PC-9 (cell line): ENCODE measurements at regions not wholly inside any gene's neighbourhood (a gene's known extent, or its start where the extent isn't known, plus 50 kb on each side); places are given as distances from the start of the nearest gene placed in this dataset.

Experiments used
- BruUV-seq: library from RNA; stranded (reverse); fragments of 400-500 nt; replicated peaks from 2 replicates; lab custom pipeline; 2021; lab: Mats Ljungman, UMichigan
- CTCF ChIA-PET: fragments of 300-600 bp; sonication (Branson Sonifier 250); formaldehyde crosslinking; loops from one replicate; lab custom pipeline; 2022; ENCODE audit warnings: antibody characterized with exemption; lab: Charles Lee
- POLR2A ChIA-PET: fragments of 300-600 bp; sonication (Branson Sonifier 250); formaldehyde crosslinking; loops from one replicate; lab custom pipeline; 2022; ENCODE audit warnings: antibody characterized with exemption; ENCODE audit not compliant: unreplicated experiment; lab: Charles Lee
- DNase-seq, 2 experiments: peaks; one replicate each; pipeline versions ENCODE4 v3.0.0 to v3.0.0-alpha.2; 2015 to 2022; ENCODE audit warnings: mixed read lengths in 1 of 2
- H2AFZ ChIP-seq: fragments of 200-600 bp; sonication (generic); 2 replicates; pipeline ENCODE4 v1.8.1; 2017; ENCODE audit warnings: antibody characterized with exemption
- H3F3A ChIP-seq: fragments of 200-600 bp; sonication (generic); 2 replicates; pipeline ENCODE4 v1.8.1; 2017; ENCODE audit warnings: antibody characterized with exemption, mild to moderate bottlenecking, low read depth; ENCODE audit not compliant: insufficient read depth
- H3K27ac ChIP-seq: fragments of 200-600 bp; sonication (generic); 2 replicates; pipeline ENCODE4 v1.6.1; 2016; ENCODE audit warnings: mixed run types
- H3K27me3 ChIP-seq: fragments of 200-600 bp; sonication (generic); 2 replicates; pipeline ENCODE4 v1.6.1; 2016; ENCODE audit warnings: low read depth, mixed run types; ENCODE audit not compliant: insufficient read depth
- H3K36me3 ChIP-seq: fragments of 200-600 bp; sonication (generic); 2 replicates; pipeline ENCODE4 v1.6.1; 2016; ENCODE audit warnings: low read depth, mixed run types
- H3K4me1 ChIP-seq: fragments of 200-600 bp; sonication (generic); replicated peaks from 2 replicates; pipeline ENCODE4 v1.6.1; 2016; ENCODE audit warnings: mixed run types; ENCODE audit not compliant: insufficient read depth
- H3K4me2 ChIP-seq: fragments of 200-600 bp; sonication (generic); 2 replicates; pipeline ENCODE4 v1.6.1; 2017; ENCODE audit warnings: mixed run types
- H3K4me3 ChIP-seq: fragments of 200-600 bp; sonication (generic); 2 replicates; pipeline ENCODE4 v1.6.1; 2016; ENCODE audit warnings: mixed run types
- H3K79me2 ChIP-seq: fragments of 200-600 bp; sonication (generic); 2 replicates; pipeline ENCODE4 v1.6.1; 2017; ENCODE audit warnings: low read depth, mixed run types
- H3K9me2 ChIP-seq: fragments of 200-600 bp; sonication (generic); 2 replicates; pipeline ENCODE4 v1.8.1; 2017; ENCODE audit warnings: mild to moderate bottlenecking; ENCODE audit not compliant: insufficient read depth
- H3K9me3 ChIP-seq: fragments of 200-600 bp; sonication (generic); 2 replicates; pipeline ENCODE4 v1.8.1; 2016; ENCODE audit warnings: low read depth; ENCODE audit not compliant: insufficient read depth
- H4K20me1 ChIP-seq: fragments of 200-600 bp; sonication (generic); 2 replicates; pipeline ENCODE4 v1.8.1; 2017; ENCODE audit not compliant: insufficient read depth
- CTCF ChIP-seq: fragments of 200-600 bp; sonication (generic); conservative IDR thresholded peaks from 2 replicates; pipeline ENCODE4 v1.6.1; 2017; ENCODE audit warnings: mixed run types, antibody characterized with exemption, mild to moderate bottlenecking, moderate library complexity
- EZH2 ChIP-seq: fragments of 200-600 bp; sonication (generic); IDR thresholded peaks from 2 replicates; pipeline ENCODE4 v1.8.0; 2017; ENCODE audit warnings: antibody characterized with exemption, low read depth
- intact Hi-C: fragments of 100-400 bp; cut with micrococcal nuclease; formaldehyde crosslinking; loops from one replicate; pipeline ENCODE4 v1.10.0; 2022; ENCODE audit not compliant: unreplicated experiment

DNA sequence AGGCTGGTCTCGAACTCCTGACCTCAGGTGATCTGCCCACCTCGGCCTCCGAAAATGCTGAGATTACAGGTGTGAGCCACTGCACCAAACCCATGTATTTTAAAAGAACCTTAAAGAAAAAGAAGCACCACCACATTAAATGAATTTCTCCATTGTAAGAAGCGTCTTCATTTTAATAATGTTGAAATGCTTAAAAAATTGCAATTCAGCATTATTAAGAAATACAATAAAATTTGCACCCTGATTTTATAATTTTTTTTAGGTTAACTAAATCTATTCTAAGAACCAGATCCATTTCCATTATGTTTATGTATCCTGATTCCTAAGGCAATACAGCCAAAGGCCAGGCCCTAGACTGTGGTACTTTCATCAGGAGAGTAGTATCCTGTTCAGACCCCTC is 167.2 kb downstream of the BTC start:
- ChIA-PET POLR2A (no interaction called here), CTCF (no interaction called here)
- no peaks in the 10 kb centered on the region for H3K27me3 ChIP-seq
- DNase-seq, result no peak
- peaks cover 27% of the 10 kb centered on the region for H3F3A ChIP-seq
- H3K9me2 ChIP-seq, result no peaks in the 10 kb centered on the region
- H4K20me1 ChIP-seq, result no peaks in the 10 kb centered on the region
- intact Hi-C loops, result no loop called here
- no peak overlapping the region for H2AFZ ChIP-seq
- no peak overlapping the region for H3K4me2 ChIP-seq
- H3K79me2 ChIP-seq, result no peaks in the 10 kb centered on the region
- no peak overlapping the region for H3K27ac ChIP-seq
- no peak overlapping the region for H3K4me3 ChIP-seq
- no peaks in the 10 kb centered on the region for H3K36me3 ChIP-seq
- H3K4me1 ChIP-seq, result peaks cover 28% of the 10 kb centered on the region
- BruUV-seq, result no TSS peak
- no peaks in the 10 kb centered on the region for H3K9me3 ChIP-seq
- no peak for TF ChIP-seq CTCF

- Histone ChIP-seq H3K9me3 (no peaks in the 10 kb centered on the region), H3K4me3 (no peak overlapping the region), H2AFZ (no peak overlapping the region), H3K4me2 (no peak overlapping the region), H3K36me3 (no peaks in the 10 kb centered on the region), H3K27me3 (no peaks in the 10 kb centered on the region), H4K20me1 (no peaks in the 10 kb centered on the region), H3K9me2 (no peaks in the 10 kb centered on the region), H3K79me2 (no peaks in the 10 kb centered on the region), H3F3A (peaks cover 27% of the 10 kb centered on the region), H3K27ac (no peak overlapping the region), H3K4me1 (peaks cover 29% of the 10 kb centered on the region)
- no peak for TF ChIP-seq CTCF
- no peak for TF ChIP-seq EZH2
- POLR2A ChIA-PET, result no interaction called here
- CTCF ChIA-PET, result no interaction called here
- intact Hi-C loops, result no loop called here
- BruUV-seq, result no TSS peak
- no peak for DNase-seq
These were observed 166.8 kb downstream of the BTC start for GRCh38 chr4:74627504-74627903.

DNA sequence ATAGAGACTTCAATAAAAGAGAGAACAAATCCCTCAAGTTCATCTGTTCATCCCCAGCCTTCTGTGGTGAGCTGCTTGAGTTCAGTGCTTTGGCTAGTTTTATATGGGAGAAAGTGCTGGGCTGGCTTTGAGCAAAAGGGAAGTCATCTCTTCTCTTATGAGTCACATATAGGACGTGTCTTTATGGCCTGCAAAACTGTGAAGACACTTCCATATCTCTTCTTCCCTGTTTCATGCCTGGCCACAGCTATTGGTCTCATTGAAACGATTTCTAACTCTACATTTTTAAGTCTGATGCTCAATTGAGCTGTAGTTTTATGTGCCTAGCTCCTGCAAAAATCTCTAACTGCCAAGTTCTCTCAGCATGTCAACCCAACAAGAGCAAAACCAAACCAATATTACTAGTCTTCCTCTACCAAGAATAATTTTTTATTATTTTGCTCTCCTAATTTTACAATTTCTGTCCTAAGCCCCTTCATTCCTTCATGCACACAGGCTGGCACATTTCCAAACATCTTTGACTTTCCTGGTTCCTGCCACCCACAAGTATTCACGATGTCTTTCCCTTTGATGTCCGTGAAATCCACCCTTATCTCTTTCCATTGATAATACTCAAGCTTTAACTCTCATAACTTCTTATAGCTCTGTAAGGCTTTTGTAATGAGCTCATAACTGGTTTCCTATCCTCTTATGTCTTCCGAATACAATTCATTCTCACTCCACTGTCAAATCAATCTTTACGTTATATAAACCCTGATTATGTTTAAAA is 165.3 kb downstream of the BTC start:
- Histone ChIP-seq H3K4me3 (no peak overlapping the region), H3K9me2 (no peaks in the 10 kb centered on the region), H3K27me3 (no peaks in the 10 kb centered on the region), H2AFZ (no peak overlapping the region), H3K4me2 (no peak overlapping the region), H3K36me3 (no peaks in the 10 kb centered on the region), H3F3A (peaks cover 17% of the 10 kb centered on the region), H4K20me1 (no peaks in the 10 kb centered on the region), H3K9me3 (0 out of 2 replicates have a peak, but pooled peaks cover 7% of the 10 kb centered on the region), H3K79me2 (no peaks in the 10 kb centered on the region), H3K27ac (no peak overlapping the region), H3K4me1 (peaks cover 24% of the 10 kb centered on the region)
- intact Hi-C loops, result no loop called here
- TF ChIP-seq CTCF (no peak), EZH2 (no peak)
- DNase-seq, result no peak
- CTCF ChIA-PET, result interaction anchor here (0.5 kb wide), 1 partner anchor 297 kb away, joined by 4 read pairs; no protein-coding TSS in a partner anchor
- BruUV-seq, result no TSS peak
- POLR2A ChIA-PET, result no interaction called here
